IMR-90 (cell line): ENCODE measurements at regions not wholly inside any gene's neighbourhood (a gene's known extent, or its start where the extent isn't known, plus 50 kb on each side); places are given as distances from the start of the nearest gene placed in this dataset.

Experiments
- ATAC-seq: fragments of 200-7000 bp; cut with Tn5 transposase; 2 replicates; pipeline ENCODE4 v1.9.1; 2020; ENCODE audit warnings: low read depth, mild to moderate bottlenecking, moderate library complexity
- BruUV-seq: library from RNA; stranded (reverse); fragments of 400-500 nt; replicated peaks from 2 replicates; lab custom pipeline; 2021; lab: Mats Ljungman, UMichigan
- CTCF ChIA-PET: fragments of 300-600 bp; formaldehyde crosslinking; extraction: SDS; loops from one replicate; lab custom pipeline; 2021; ENCODE audit warnings: antibody characterized with exemption; lab: Yijun Ruan, JAX
- POLR2A ChIA-PET: fragments of 300-600 bp; sonication (Branson Sonifier 250); formaldehyde crosslinking; loops from one replicate; lab custom pipeline; 2022; ENCODE audit warnings: antibody characterized with exemption; ENCODE audit not compliant: unreplicated experiment; lab: Charles Lee
- DNase-seq: peaks from one replicate; pipeline ENCODE4 v3.0.0; 2013
- H2AFZ ChIP-seq: replicated peaks from 2 replicates; pipeline ENCODE3; 2013; ENCODE audit warnings: low read length, mild to moderate bottlenecking; ENCODE audit not compliant: poor library complexity
- H2AK5ac ChIP-seq: 2 replicates; pipeline ENCODE4 v1.6.1; 2013; ENCODE audit warnings: low read depth, low read length, inconsistent platforms
- H2AK9ac ChIP-seq: replicated peaks from 2 replicates; pipeline ENCODE3; 2013; ENCODE audit warnings: mild to moderate bottlenecking, low read depth, low read length, moderate library complexity; ENCODE audit not compliant: poor library complexity
- H2BK120ac ChIP-seq: 2 replicates; pipeline ENCODE4 v1.6.1; 2013; ENCODE audit warnings: low read depth, low read length, inconsistent platforms
- H2BK15ac ChIP-seq: 3 replicates; pipeline ENCODE4 v1.6.1; 2013; ENCODE audit warnings: low read depth, low read length, inconsistent platforms
- H2BK20ac ChIP-seq: 2 replicates; pipeline ENCODE4 v1.6.1; 2013; ENCODE audit warnings: low read depth, mild to moderate bottlenecking, inconsistent platforms, low read length, moderate library complexity
- H2BK5ac ChIP-seq: 2 replicates; pipeline ENCODE4 v1.6.1; 2013; ENCODE audit warnings: mild to moderate bottlenecking, low read depth, low read length, inconsistent platforms; ENCODE audit not compliant: poor library complexity, severe bottlenecking
- H3K14ac ChIP-seq: replicated peaks from 2 replicates; pipeline ENCODE4 v1.6.1; 2013; ENCODE audit warnings: low read depth, low read length, inconsistent platforms
- H3K18ac ChIP-seq: 2 replicates; pipeline ENCODE4 v1.6.1; 2013; ENCODE audit warnings: low read depth, low read length, control low read depth
- H3K23ac ChIP-seq: 2 replicates; pipeline ENCODE4 v1.6.1; 2013; ENCODE audit warnings: low read depth, low read length, inconsistent platforms
- H3K27ac ChIP-seq: 2 replicates; pipeline ENCODE4 v1.5.1; 2013; ENCODE audit warnings: mild to moderate bottlenecking, control low read depth, low read length; ENCODE audit not compliant: insufficient read depth
- H3K27me3 ChIP-seq: 2 replicates; pipeline ENCODE4 v1.6.1; 2013; ENCODE audit warnings: low read length; ENCODE audit not compliant: control insufficient read depth, insufficient read depth
- H3K36me3 ChIP-seq: 2 replicates; pipeline ENCODE4 v1.6.1; 2013; ENCODE audit warnings: low read length, mixed read lengths; ENCODE audit not compliant: control insufficient read depth, insufficient read depth
- H3K4ac ChIP-seq: 2 replicates; pipeline ENCODE4 v1.6.1; 2013; ENCODE audit warnings: low read depth, low read length, inconsistent platforms
- H3K4me1 ChIP-seq: 2 replicates; pipeline ENCODE4 v1.6.1; 2013; ENCODE audit warnings: low read length, mixed read lengths; ENCODE audit not compliant: control insufficient read depth, insufficient read depth
- H3K4me2 ChIP-seq: 2 replicates; pipeline ENCODE4 v1.6.1; 2013; ENCODE audit warnings: low read depth, mild to moderate bottlenecking, control low read depth, low read length, moderate library complexity
- H3K4me3 ChIP-seq: 2 replicates; pipeline ENCODE4 v1.5.1; 2013; ENCODE audit warnings: low read depth, mild to moderate bottlenecking, control low read depth, low read length, moderate library complexity; ENCODE audit not compliant: insufficient read depth
- H3K56ac ChIP-seq: 2 replicates; pipeline ENCODE4 v1.6.1; 2013; ENCODE audit warnings: low read length, inconsistent platforms; ENCODE audit not compliant: insufficient read depth; ENCODE audit errors: extremely low read depth
- H3K79me1 ChIP-seq, 2 experiments: 2 replicates each; pipeline ENCODE4 v1.6.1; 2013; ENCODE audit warnings: low read length in 2 of 2, inconsistent platforms in 1 of 2, low read depth in 1 of 2
- H3K9ac ChIP-seq: 2 replicates; pipeline ENCODE4 v1.6.1; 2013; ENCODE audit warnings: low read depth, low read length, control low read depth
- H3K9me1 ChIP-seq: 2 replicates; pipeline ENCODE4 v1.6.1; 2013; ENCODE audit warnings: low read length, inconsistent platforms; ENCODE audit not compliant: insufficient read depth
- H3K9me3 ChIP-seq: 2 replicates; pipeline ENCODE4 v1.6.1; 2013; ENCODE audit warnings: low read length; ENCODE audit not compliant: control insufficient read depth, insufficient read depth
- H4K20me1 ChIP-seq: 2 replicates; pipeline ENCODE4 v1.6.1; 2013; ENCODE audit warnings: low read length, inconsistent platforms; ENCODE audit not compliant: insufficient read depth
- H4K5ac ChIP-seq: 2 replicates; pipeline ENCODE4 v1.6.1; 2013; ENCODE audit warnings: mild to moderate bottlenecking, low read depth, low read length, control low read depth
- H4K8ac ChIP-seq, 2 experiments: 2 replicates each; pipeline ENCODE4 v1.6.1; 2013; ENCODE audit warnings: low read depth in 2 of 2, low read length in 2 of 2, control low read depth in 1 of 2, inconsistent platforms in 1 of 2
- H4K91ac ChIP-seq: 2 replicates; pipeline ENCODE4 v1.6.1; 2013; ENCODE audit warnings: low read depth, low read length, inconsistent platforms; ENCODE audit not compliant: insufficient read depth
- BHLHE40 ChIP-seq: fragments of 150-350 bp; IDR thresholded peaks from 2 replicates; pipeline ENCODE4 v1.6.1; 2016; ENCODE audit warnings: mild to moderate bottlenecking, low read depth, low read length
- CEBPB ChIP-seq: IDR thresholded peaks from 2 replicates; pipeline ENCODE4 v1.6.1; 2012; ENCODE audit warnings: low read depth, low read length, improper control_type of control experiment
- CHD1 ChIP-seq: IDR thresholded peaks from 2 replicates; pipeline ENCODE4 v1.6.1; 2012; ENCODE audit warnings: low read depth, low read length, improper control_type of control experiment
- ELK1 ChIP-seq: fragments of 150-350 bp; IDR thresholded peaks from 2 replicates; pipeline ENCODE4 v1.6.1; 2016; ENCODE audit warnings: low read depth, mild to moderate bottlenecking, low read length, moderate library complexity, borderline replicate concordance
- FOS ChIP-seq: fragments of 150-350 bp; IDR thresholded peaks from 2 replicates; pipeline ENCODE4 v1.6.1; 2016; ENCODE audit warnings: low read depth, low read length
- MAFK ChIP-seq: IDR thresholded peaks from 2 replicates; pipeline ENCODE4 v1.6.1; 2012; ENCODE audit warnings: low read depth, low read length, improper control_type of control experiment
- MAZ ChIP-seq: IDR thresholded peaks from 2 replicates; pipeline ENCODE4 v1.6.1; 2012; ENCODE audit warnings: low read depth, mild to moderate bottlenecking, low read length, improper control_type of control experiment, moderate library complexity, borderline replicate concordance
- NFE2L2 ChIP-seq: fragments of 150-350 bp; IDR thresholded peaks from 2 replicates; pipeline ENCODE4 v1.6.1; 2016; ENCODE audit warnings: low read depth, mild to moderate bottlenecking, low read length
- RCOR1 ChIP-seq: IDR thresholded peaks from 2 replicates; pipeline ENCODE4 v1.6.1; 2012; ENCODE audit warnings: mild to moderate bottlenecking, low read length, improper control_type of control experiment; ENCODE audit not compliant: insufficient replicate concordance
- RFX5 ChIP-seq: IDR thresholded peaks from 2 replicates; pipeline ENCODE4 v1.8.0; 2012; ENCODE audit warnings: low read depth, mild to moderate bottlenecking, low read length, moderate library complexity
- SMC3 ChIP-seq: fragments of 150-350 bp; IDR thresholded peaks from 2 replicates; pipeline ENCODE4 v1.6.1; 2016; ENCODE audit warnings: low read depth, mild to moderate bottlenecking, antibody characterized with exemption, low read length, moderate library complexity
- WGBS, 2 experiments: methylation state at CpG; one replicate each; pipeline versions ENCODE4 v1.1.5 to v1.1.7; 2013; ENCODE audit warnings: missing lambda C conversion rate in 2 of 2; ENCODE audit not compliant: insufficient read length in 1 of 2; ENCODE audit errors: extremely low coverage in 2 of 2; 5-methylcytosine and 5-hydroxymethylcytosine counted together
- dilution Hi-C: fragments of 300-500 bp; cut with HindIII; formaldehyde crosslinking; loops from one replicate; pipeline ENCODE4 v1.14.3; 2018; ENCODE audit warnings: low sequenced_read_pairs; ENCODE audit not compliant: unreplicated experiment
- in situ Hi-C: fragments of 300-500 bp; cut with MboI; formaldehyde crosslinking; loops from 3 replicates; pipeline ENCODE4 v1.14.3; 2019; ENCODE audit warnings: low sequenced_read_pairs, inconsistent platforms, mixed read lengths
- intact Hi-C: fragments of 100-400 bp; cut with micrococcal nuclease; formaldehyde crosslinking; loops from 2 replicates; pipeline ENCODE4 v1.10.0; 2022
- TF ChIP-seq, protein P1 (sequence below): conservative IDR thresholded peaks from 2 replicates; pipeline ENCODE4 v1.5.1; 2012; ENCODE audit warnings: mild to moderate bottlenecking, low read depth, low read length, improper control_type of control experiment

DNA sequence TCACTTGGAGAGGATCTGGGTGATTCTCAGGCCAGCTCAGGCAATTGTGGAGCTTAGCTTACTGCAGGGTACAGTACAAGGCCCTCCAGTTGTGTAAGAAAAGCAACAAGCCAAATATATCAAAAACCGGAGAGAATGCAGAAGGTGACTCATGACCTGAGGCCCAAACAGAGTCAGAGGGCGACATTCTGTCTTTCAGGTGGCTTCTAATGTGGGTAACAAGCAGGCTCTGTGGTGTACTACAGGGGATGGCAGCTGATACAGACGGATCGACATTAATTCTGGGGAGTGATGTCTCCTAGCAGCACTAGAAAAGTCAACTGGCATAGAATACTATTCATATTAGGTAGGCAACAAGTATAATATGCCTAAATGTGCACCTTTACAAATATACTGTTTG is 219.5 kb upstream of the SOX11 start:
- Histone ChIP-seq H2AFZ (no peak overlapping the region), H3K14ac (no peak overlapping the region), H3K36me3 (no peaks in the 10 kb centered on the region), H3K23ac (no peak overlapping the region), H4K20me1 (no peaks in the 10 kb centered on the region), H3K27ac (no peak overlapping the region), H2BK5ac (no peak overlapping the region), H3K4me1 (no peaks in the 10 kb centered on the region), H3K18ac (no peak overlapping the region), H3K56ac (no peak overlapping the region), H2AK5ac (no peak overlapping the region), H2AK9ac (no peak overlapping the region), H3K9me1 (no peaks in the 10 kb centered on the region), H3K79me1 (no peaks in the 10 kb centered on the region), H3K9me3 (peaks cover 3% of the 10 kb centered on the region; the same call in 1 of the 2 replicates), H3K4ac (no peak overlapping the region), H4K91ac (no peak overlapping the region), H3K4me2 (no peak overlapping the region), H2BK15ac (no peak overlapping the region), H2BK120ac (no peak overlapping the region), H3K4me3 (no peak overlapping the region), H4K8ac (no peak overlapping the region), H4K5ac (no peak overlapping the region), H2BK20ac (no peak overlapping the region), H3K27me3 (no peaks in the 10 kb centered on the region), H3K9ac (no peak overlapping the region)
- CTCF ChIA-PET: no interaction called here
- no CpG with 5 or more reads among the region's 4 CpGs for WGBS, 2 experiments
- in situ Hi-C loops: no loop called here
- TF ChIP-seq NFE2L2: no peak
- TF ChIP-seq CEBPB: no peak
- TF ChIP-seq FOS: no peak
- TF ChIP-seq ELK1: no peak
- TF ChIP-seq BHLHE40: no peak
- no peak for TF ChIP-seq RCOR1
- no peak for TF ChIP-seq RFX5
- no peak for TF ChIP-seq SMC3
- TF ChIP-seq, protein P1, sequence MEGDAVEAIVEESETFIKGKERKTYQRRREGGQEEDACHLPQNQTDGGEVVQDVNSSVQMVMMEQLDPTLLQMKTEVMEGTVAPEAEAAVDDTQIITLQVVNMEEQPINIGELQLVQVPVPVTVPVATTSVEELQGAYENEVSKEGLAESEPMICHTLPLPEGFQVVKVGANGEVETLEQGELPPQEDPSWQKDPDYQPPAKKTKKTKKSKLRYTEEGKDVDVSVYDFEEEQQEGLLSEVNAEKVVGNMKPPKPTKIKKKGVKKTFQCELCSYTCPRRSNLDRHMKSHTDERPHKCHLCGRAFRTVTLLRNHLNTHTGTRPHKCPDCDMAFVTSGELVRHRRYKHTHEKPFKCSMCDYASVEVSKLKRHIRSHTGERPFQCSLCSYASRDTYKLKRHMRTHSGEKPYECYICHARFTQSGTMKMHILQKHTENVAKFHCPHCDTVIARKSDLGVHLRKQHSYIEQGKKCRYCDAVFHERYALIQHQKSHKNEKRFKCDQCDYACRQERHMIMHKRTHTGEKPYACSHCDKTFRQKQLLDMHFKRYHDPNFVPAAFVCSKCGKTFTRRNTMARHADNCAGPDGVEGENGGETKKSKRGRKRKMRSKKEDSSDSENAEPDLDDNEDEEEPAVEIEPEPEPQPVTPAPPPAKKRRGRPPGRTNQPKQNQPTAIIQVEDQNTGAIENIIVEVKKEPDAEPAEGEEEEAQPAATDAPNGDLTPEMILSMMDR: no peak
- no peak for TF ChIP-seq CHD1
- TF ChIP-seq MAZ: no peak
- TF ChIP-seq MAFK: no peak
- DNase-seq: no peak
- BruUV-seq: no TSS peak
- no peak for ATAC-seq
- POLR2A ChIA-PET: no interaction called here
- intact Hi-C loops: no loop called here
- dilution Hi-C loops: no loop called here
